SK-N-MC (cell line): ENCODE measurements at regions not wholly inside any gene's neighbourhood (a gene's known extent, or its start where the extent isn't known, plus 50 kb on each side); places are given as distances from the start of the nearest gene placed in this dataset.

Experiments
- EZH2 ChIP-seq: fragments of 200-600 bp; sonication (generic); IDR thresholded peaks from one replicate; pipeline ENCODE4 v1.6.1; 2017; ENCODE audit warnings: antibody characterized with exemption
- FOXP2 ChIP-seq: optimal IDR thresholded peaks from 2 replicates; pipeline ENCODE3; 2011; ENCODE audit warnings: mild to moderate bottlenecking, moderate library complexity; ENCODE audit not compliant: insufficient read depth; ENCODE audit errors: extremely low read length, control extremely low read depth
- POLR2AphosphoS5 ChIP-seq: IDR thresholded peaks from 2 replicates; pipeline ENCODE4 v1.6.1; 2012; ENCODE audit warnings: mild to moderate bottlenecking, low read depth, low read length, borderline replicate concordance

DNA sequence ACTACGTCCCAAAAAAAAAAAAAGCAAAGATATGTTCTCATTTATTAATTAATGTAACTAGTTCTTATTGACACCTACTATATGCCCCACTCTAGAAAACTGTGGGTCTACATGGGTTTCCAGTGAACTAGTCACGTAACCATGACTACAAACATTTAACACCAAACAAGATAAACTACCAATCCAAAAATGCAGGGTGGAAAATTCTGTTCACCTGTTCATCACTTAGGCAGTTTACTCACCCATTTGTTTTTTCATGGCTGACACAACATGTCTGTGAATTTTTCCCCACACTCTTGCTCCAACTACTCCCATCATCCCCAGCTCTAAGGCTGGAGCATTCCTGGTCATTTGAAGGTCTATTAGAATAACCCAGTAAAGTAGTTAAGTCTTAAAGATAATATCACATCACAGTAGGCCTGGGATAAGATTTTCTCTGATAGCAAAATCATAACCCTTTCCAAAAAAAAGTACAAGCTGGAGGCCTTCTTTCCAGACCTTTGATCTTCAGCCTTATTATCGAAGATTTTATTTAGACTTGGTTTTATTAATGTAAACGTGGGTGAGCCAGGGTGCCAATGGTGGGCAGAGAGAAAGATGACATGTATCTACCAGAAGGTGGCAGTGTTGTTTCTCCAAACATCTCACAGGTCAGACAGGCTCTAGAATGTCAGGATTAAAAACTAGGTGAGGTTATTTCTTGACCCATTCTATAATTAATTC is 61.6 kb upstream of the DAAM1 start:
- TF ChIP-seq POLR2AphosphoS5 (no peak), EZH2 (no peak), FOXP2 (no peak)
